ENCODE measurements at regions not wholly inside any gene's neighbourhood (a gene's known extent, or its start where the extent isn't known, plus 50 kb on each side); places are given as distances from the start of the nearest gene placed in this dataset.

GRCh38 chr3:8153800-8154199 lies 347.8 kb upstream of the LMCD1 start:
- H4K20me1 ChIP-seq (ENCODE audit: insufficient read depth, low read length): no peaks in the 10 kb centered on the region
- no peaks in the 10 kb centered on the region for H3K79me2 ChIP-seq (ENCODE audit: insufficient read depth, low read depth, low read length)
- H3K4me2 ChIP-seq (ENCODE audit: low read length): no peak overlapping the region
- H3K4me3 ChIP-seq (ENCODE audit: low read depth, low read length, poor library complexity, severe bottlenecking): no peak overlapping the region
- H3K4me1 ChIP-seq (ENCODE audit: insufficient read depth, low read length, poor library complexity, severe bottlenecking): no peaks in the 10 kb centered on the region
- no peak for DNase-seq (ENCODE audit: low spot score)
- ChIA-PET POLR2A (no interaction called here), CTCF (ENCODE audit: unreplicated experiment) (no interaction called here)
- no TSS peak for BruUV-seq (replicated peaks)
- no peaks in the 10 kb centered on the region for H3K36me3 ChIP-seq (ENCODE audit: insufficient read depth, low read length)
- no peaks in the 10 kb centered on the region for H3K9me2 ChIP-seq (ENCODE audit: insufficient read depth, low read length)
- no peaks in the 10 kb centered on the region for H3K9me3 ChIP-seq (ENCODE audit: low read length)
- intact Hi-C loops (cut with micrococcal nuclease; ENCODE audit: unreplicated experiment): no loop called here
- no peak overlapping the region for H2AFZ ChIP-seq (ENCODE audit: low read length)
- TF ChIP-seq, protein P1, sequence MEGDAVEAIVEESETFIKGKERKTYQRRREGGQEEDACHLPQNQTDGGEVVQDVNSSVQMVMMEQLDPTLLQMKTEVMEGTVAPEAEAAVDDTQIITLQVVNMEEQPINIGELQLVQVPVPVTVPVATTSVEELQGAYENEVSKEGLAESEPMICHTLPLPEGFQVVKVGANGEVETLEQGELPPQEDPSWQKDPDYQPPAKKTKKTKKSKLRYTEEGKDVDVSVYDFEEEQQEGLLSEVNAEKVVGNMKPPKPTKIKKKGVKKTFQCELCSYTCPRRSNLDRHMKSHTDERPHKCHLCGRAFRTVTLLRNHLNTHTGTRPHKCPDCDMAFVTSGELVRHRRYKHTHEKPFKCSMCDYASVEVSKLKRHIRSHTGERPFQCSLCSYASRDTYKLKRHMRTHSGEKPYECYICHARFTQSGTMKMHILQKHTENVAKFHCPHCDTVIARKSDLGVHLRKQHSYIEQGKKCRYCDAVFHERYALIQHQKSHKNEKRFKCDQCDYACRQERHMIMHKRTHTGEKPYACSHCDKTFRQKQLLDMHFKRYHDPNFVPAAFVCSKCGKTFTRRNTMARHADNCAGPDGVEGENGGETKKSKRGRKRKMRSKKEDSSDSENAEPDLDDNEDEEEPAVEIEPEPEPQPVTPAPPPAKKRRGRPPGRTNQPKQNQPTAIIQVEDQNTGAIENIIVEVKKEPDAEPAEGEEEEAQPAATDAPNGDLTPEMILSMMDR (conservative IDR thresholded peaks at IDR 0.05; ENCODE audit: low read length): no peak
- TF ChIP-seq EZH2phosphoT487 (IDR thresholded peaks at IDR 0.05; ENCODE audit: borderline replicate concordance, low read depth, low read length): no peak
- no peak overlapping the region for H3K27ac ChIP-seq (ENCODE audit: low read depth, low read length, poor library complexity, severe bottlenecking)

DNA sequence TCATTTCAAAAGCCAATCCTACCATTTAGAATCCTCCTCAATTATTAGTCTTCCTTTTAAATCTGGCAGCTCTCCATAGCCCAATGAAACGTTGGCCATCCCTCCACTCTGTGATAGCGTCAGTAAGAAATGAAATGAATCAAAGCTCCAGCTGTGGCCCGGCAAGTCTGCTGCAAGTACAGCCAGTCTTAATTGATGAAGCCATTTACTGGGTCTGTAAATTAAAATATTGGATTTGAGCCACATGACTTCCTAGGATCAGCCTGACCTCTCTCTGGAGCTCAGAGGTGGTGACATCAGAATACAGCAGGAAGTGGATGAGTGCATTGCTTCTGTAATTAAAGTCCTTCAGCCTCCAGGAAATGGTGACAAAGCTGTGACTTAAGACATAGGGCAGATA lies 347.0 kb upstream of the LMCD1 start:
- H3K9me2 ChIP-seq (ENCODE audit: insufficient read depth, low read length): no peaks in the 10 kb centered on the region
- ChIA-PET CTCF (ENCODE audit: unreplicated experiment) (no interaction called here), POLR2A (interaction anchor here (0.9 kb wide), 1 partner anchor 19 kb away, joined by 3 read pairs; no protein-coding TSS in a partner anchor)
- no TSS peak for BruUV-seq (replicated peaks)
- no peaks in the 10 kb centered on the region for H3K36me3 ChIP-seq (ENCODE audit: insufficient read depth, low read length)
- H3K4me1 ChIP-seq (ENCODE audit: insufficient read depth, low read length, poor library complexity, severe bottlenecking): no peaks in the 10 kb centered on the region
- no peak for TF ChIP-seq EZH2phosphoT487 (IDR thresholded peaks at IDR 0.05; ENCODE audit: borderline replicate concordance, low read depth, low read length)
- TF ChIP-seq, protein P1 (conservative IDR thresholded peaks at IDR 0.05; ENCODE audit: low read length): no peak
- no peaks in the 10 kb centered on the region for H3K9me3 ChIP-seq (ENCODE audit: low read length)
- intact Hi-C loops (cut with micrococcal nuclease; ENCODE audit: unreplicated experiment): no loop called here
- H3K4me3 ChIP-seq (ENCODE audit: low read depth, low read length, poor library complexity, severe bottlenecking): no peak overlapping the region
- DNase-seq (ENCODE audit: low spot score): no peak
- no peak overlapping the region for H2AFZ ChIP-seq (ENCODE audit: low read length)
- no peaks in the 10 kb centered on the region for H3K79me2 ChIP-seq (ENCODE audit: insufficient read depth, low read depth, low read length)
- no peak overlapping the region for H3K4me2 ChIP-seq (ENCODE audit: low read length)
- no peak overlapping the region for H3K27ac ChIP-seq (ENCODE audit: low read depth, low read length, poor library complexity, severe bottlenecking)
- no peaks in the 10 kb centered on the region for H4K20me1 ChIP-seq (ENCODE audit: insufficient read depth, low read length)

DNA sequence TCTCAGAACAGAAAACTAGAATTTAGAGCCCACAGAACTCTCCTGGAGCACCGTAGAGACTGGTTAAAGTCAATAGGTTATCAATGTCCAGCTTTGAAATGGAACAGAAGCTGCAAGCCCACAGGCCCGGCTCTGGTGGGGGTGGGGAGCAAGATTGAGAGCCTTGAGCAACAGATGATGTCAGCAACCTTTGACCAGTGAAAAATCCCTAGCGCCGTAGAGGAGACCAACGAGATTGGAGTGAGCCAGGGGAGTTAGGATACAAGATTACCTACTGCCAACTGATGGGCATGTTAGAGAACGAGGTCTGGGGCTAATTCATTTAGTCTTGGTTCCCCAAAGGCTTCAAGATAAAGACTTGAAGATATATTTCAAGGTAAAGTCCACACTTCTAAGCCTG lies 345.5 kb upstream of the LMCD1 start:
- Histone ChIP-seq H3K36me3 (ENCODE audit: insufficient read depth, low read length) (no peaks in the 10 kb centered on the region), H3K9me2 (ENCODE audit: insufficient read depth, low read length) (no peaks in the 10 kb centered on the region), H3K9me3 (ENCODE audit: low read length) (no peaks in the 10 kb centered on the region), H3K4me1 (ENCODE audit: insufficient read depth, low read length, poor library complexity, severe bottlenecking) (no peaks in the 10 kb centered on the region), H3K4me2 (ENCODE audit: low read length) (no peak overlapping the region), H3K4me3 (ENCODE audit: low read depth, low read length, poor library complexity, severe bottlenecking) (no peak overlapping the region), H2AFZ (ENCODE audit: low read length) (no peak overlapping the region), H3K79me2 (ENCODE audit: insufficient read depth, low read depth, low read length) (no peaks in the 10 kb centered on the region), H3K27ac (ENCODE audit: low read depth, low read length, poor library complexity, severe bottlenecking) (no peak overlapping the region), H4K20me1 (ENCODE audit: insufficient read depth, low read length) (no peaks in the 10 kb centered on the region)
- POLR2A ChIA-PET: no interaction called here
- intact Hi-C loops (cut with micrococcal nuclease; ENCODE audit: unreplicated experiment): no loop called here
- BruUV-seq (replicated peaks): no TSS peak
- no peak for DNase-seq (ENCODE audit: low spot score)
- TF ChIP-seq, protein P1 (conservative IDR thresholded peaks at IDR 0.05; ENCODE audit: low read length): no peak
- TF ChIP-seq EZH2phosphoT487 (IDR thresholded peaks at IDR 0.05; ENCODE audit: borderline replicate concordance, low read depth, low read length): no peak
- CTCF ChIA-PET (ENCODE audit: unreplicated experiment): no interaction called here

All from OCI-LY7 (cell line).